ENCODE measurements at regions not wholly inside any gene's neighbourhood (a gene's known extent, or its start where the extent isn't known, plus 50 kb on each side); places are given as distances from the start of the nearest gene placed in this dataset.
"Not testable (repeated sequence)": the region's sequence is repeated elsewhere in the genome, so short reads cannot be mapped to it uniquely, and the experiment has no call there.

DNA sequence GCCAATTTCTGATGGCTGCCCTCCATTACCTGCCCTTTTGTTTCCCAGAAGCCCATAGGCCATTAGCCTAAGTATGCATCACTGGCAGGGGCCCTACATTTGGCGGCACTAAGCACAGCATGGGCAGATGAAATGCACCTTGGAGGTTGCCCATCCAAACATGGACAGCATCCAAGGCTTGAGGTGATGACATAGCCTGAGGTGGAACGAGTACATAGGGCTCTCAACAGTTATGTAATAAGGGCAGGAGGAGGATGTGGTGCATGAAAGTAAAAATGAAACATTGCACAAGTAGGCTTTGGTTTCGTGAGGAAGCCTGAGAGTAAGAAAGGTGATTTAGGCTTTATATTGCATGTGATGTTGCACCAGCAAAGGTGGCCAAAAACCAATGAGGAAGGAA is 148.1 kb downstream of the FAM76B start:
- no peak for DNase-seq

DNA sequence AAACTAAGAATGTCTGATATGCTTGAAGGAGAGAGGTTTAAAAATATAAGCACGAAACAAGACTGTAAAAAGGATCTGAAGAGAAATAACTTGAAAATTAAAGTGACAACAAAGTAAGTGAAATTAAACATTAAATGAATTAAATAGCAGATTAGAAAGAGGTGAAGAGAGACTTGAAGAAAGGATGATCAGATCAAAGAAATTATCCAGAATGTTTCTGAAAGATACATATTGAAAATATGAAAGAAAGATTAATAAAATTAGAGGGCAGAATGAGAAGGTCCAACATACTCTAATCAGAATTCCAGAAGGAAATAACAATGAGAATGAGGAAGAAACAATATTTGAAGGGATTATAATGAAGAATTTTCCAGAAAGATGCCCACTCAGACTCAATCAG is 151.1 kb downstream of the FAM76B start:
- no peak for DNase-seq

DNA sequence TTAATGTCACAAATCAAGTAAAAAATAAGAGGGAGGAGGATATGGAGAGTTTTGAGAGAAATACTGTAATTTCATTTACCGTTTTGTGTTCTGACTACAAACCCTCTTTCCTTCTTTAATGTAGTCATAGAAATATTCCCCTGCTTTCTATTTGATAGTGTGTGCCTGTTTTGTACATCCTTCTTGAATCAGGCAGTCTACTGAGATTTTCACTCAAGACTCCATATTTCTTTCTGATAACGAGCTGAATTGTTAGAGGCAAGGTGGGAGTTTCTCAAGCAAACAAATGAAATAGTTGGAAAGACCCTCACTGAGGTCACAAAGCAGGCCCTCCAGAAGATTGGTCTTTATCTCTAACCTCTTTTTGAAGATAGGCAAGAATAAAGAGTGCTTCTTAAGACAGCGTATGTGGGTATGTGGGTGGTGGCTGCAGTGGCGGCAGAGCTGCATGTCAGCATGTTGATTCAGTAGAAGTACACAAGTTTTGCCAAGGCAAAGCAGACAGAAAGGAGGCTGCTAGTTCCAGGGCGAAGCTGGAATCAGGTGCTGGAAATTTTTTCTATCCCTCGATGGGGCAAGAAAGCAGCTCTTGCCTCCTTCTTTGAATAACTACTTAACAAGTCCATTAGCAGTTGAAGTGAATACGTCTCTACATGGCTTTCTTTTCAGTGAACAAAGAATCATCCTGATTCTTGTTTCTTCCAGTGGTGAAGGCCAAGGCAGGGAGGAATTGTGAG is 164.2 kb downstream of the FAM76B start:
- DNase-seq: no peak

DNA sequence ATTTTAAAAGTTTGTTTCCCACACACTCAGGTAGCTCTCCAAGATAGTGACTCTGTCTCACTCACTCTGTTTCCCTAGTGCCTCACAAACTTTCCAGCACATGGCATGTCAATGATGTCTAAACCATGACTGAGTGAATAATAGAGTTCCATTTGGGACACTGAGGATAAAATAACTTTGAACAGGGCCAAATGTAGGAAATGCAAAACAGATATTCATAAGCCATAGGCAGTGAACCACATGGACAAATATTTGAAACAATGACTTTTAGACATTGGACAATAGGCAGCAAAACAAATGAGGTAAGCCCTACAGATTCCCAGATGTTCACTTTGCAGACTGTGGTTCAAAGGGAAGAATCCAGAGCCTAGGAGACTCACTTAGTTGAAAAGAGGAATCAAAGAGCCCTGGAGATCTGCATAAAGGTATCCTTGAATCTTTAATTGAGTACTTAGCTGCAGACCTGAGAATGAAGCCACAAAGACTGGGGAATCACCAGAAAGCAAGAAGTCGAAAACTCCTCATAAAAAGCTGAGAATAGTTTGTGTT is 173.3 kb downstream of the FAM76B start:
- DNase-seq: no peak

DNA sequence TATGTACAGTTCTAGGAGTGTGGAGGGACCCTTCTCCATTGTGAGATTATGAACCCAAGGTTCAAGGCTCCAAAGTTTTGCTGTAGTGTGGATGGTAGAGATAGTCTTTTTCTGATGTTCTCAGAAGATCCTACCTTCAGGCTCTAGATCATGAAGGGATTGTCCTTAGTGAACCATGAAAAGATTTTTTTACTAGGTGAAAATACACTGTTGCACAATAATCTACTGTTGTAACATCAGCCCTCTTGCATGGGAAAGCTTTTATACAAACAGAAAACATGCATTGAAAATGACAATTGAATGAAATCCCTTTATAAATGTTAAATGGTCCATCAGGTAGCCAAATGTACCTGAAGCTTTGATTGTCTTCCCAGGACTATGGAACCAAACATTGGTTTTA is 177.8 kb downstream of the FAM76B start:
- no peak for DNase-seq

DNA sequence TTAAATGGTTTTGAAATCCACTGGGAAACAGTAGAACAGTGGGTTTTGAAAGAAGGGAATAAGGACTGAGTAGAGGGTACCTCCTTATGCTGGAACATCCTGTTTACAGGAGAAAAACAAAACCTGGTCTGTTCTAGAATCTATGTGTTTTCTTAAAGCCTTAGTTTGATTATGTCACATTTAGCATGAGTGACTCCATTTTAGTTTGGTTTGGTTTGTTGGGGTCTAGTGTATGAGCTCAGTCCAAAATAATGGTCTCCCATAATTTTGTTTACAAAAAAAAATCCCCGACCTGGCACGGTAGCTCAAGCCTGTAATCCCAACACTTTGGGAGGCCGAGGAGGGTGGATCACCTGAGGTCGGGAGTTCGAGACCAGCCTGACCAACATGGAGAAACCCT is 179.4 kb downstream of the FAM76B start:
- not testable (repeated sequence) for DNase-seq

DNA sequence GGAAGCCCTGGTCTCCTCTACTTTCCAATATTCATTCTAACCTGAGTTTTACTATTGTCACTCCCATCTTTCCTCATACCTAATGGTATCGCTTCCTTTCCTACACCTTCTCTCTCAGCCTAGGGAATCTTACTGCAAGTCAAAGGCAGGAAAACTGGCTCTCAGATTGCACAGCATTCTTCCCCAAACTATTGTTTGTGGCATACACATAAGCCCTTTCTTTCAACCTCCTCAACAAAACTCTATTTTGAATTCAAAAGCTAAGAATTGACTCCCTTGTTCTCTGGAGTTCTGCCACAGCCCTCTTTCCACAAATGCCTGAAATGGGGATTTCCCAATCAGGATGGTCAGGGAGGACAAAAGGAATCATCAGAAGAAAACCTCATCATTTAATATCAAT is 181.5 kb downstream of the FAM76B start:
- no peak for DNase-seq

DNA sequence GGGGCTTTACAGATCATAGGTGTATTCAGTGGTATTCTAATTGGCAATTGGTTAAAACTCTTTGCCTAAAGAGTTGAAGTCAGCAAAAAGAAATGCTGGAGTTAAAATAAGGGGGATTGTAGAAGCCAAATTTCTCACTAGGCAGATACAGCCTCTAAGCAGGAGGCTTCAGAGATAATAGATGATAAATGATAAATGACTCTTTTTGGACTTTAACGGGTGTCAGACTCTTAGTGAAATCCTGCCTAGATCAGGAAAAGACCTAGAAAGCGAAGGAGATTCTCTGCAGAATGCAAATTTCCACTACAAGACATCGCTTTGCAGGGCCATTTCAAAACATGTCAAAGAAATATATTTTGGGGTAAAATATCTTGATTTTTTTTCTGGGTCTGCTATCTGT is 182.8 kb downstream of the FAM76B start:
- DNase-seq: no peak

DNA sequence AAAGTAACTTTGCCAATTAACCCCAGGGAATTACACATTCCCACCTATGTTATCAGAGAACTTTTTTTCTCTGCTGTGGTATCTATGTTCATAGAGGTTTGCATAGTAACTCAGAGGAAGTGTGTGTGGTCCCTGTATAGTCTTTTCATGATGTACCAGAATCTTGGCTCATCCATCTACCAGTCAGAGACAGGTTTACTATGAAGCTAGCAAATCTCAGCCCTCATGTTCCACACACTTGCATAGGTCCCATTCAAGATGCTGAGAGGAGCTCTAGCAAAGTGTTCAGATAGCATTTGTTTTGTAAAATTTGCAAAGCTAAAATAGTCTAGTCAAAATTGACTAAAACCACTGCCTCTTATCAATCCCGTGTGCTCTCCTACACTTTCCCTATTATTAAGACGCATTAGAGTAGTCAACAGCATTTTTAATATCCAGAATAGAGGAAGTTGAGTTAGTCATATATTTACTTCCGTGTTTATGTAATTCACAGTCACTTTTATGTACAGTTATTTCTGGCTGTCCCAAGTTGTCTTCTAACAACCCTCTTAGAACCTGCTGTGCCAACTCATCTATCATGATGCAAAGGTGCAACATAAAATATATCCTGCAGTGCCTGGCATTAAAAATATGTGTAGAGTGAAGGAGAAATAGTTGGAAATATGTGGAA is 184.2 kb downstream of the FAM76B start:
- DNase-seq: no peak

DNA sequence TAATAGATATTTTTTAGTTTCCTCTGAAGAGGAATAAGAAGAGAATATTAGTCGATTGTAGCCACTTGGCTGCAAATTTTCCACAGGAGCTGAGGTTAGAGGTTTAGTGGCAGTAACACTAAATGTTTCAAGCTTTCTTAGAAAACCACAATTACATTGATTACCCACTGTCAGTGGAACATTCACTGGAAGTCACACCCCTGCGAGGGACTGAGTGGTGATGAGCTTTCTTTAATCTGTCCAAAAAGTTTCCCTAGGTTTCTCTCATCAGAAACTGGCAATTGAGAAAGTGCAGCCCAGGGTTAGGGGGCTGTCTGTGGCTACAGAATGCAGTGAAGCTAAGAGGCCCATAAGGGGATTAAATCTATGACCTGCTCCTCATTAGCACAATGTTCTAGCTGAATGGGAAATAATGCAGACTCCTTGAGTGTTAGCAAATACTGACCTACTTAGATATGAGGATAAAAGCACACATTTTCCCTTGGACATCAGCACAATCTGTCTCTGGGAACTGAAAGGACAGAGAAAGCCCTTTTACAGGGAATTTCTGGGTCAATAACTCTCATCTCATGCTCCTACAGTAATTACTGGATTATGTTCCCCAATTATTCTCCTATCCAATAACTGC is 189.5 kb downstream of the FAM76B start:
- no peak for DNase-seq

DNA sequence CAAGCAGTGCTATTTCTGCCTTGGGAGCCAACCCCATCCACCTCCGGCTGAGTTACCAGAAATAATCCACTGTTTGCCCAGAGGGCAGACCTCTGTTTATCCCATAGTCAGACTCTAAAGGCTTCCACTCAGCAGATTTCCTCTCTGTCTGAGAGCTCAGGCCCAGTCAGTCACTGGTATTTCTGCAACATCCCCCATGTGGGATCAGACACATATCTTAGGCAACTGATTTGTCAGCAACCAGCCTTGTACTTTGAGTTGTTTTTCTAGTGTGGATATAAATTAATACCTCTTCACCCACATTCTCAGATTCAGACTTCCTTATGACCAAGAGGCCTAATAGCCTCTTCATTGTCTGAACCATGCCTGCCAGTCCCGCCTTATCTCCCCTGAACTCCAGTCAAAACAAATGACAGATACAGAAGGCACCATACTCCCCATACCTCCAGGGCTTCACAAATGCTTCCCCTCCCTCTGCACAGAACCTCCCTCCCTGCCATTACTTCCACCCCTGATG is 193.6 kb downstream of the FAM76B start:
- no peak for DNase-seq

DNA sequence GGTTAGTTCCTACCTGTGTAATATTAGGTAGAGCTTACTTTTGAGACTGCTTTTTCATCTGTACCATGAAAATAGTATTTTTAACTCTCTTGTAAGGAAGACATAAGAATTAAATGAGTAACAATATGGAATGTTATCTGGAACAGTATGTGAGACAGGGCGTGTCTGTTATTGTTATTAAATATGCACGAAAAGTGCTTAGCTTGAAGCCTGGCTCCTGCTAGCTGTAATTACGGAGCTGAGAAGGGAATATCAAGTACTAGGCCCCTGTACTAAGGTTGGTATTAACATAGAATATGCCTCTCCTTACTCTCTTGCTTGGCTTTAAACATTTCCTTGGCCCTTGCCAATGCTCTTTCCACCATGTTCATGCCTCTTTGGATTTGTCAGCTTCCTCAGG is 194.0 kb downstream of the FAM76B start:
- no peak for DNase-seq

DNA sequence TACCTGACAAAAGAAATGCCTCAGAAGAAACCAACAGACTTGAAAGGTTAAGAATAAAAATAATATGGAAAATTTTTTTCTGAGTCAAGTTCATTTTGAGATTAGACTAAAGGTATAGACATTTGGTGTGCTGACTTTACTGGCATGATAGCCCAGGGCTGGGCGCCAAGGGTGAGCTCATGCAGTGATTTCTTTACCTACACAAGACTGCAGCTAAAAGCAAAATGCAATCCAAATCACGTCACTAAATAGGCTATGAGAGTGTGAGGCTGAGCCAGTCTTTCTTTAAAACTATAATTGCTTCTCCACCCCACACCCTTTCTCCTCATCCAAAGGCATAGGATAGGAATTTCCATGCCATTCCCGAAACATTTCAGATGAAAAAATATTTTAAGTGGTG is 196.5 kb downstream of the FAM76B start:
- DNase-seq: no peak

DNA sequence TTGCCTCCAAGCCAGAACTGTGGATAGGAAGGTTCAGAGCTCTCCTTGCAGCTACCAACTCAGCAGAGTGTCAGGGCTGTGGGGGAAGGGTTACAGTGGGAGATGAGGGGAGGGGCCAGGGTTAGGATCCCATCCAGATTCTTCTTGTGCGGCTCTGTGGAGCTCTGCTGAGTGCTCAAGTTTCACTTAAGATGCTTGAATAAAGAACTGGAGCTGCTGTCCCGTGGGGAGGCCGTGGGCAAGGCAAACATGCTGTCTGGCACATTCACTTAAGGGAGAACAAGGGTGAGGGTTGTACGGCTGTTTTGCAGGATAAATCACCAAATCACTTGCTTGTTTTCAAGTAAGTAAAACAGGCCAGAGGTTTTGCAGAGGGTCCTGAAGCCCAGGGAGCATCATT is 197.1 kb downstream of the FAM76B start:
- DNase-seq: no peak

DNA sequence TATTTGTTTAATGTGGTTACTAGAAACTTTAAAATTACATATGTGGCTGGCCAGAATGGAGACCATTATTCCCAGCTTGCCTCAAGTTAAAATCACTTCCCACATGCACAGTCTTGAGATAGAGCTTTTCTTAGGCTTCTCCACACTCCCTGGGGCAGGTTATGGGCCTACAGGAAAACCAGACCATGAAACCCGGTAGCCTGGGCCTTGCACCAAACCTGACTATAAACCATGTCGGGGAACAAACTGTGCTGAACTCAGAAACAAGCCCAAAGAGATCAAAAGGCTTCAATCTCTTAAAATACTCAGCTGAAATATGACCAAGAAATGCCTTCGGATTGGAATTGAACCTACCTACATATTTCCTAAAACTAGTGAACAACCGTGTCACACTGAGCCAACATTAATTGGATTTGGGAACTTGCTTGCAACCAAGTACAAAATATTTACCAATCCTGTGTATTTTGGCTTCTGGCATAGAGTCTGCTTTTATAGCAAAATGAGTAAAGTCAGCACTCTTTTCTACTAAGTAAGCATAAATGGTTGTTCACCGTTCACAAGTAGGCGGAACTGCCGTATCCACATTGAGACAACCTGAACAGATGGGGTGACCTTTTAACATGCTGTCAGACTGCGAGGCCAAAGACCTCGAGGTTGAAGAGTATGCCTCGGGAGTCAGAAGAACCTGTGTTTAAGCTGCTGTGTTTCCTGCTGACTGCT is 199.5 kb downstream of the FAM76B start:
- DNase-seq: no peak

DNA sequence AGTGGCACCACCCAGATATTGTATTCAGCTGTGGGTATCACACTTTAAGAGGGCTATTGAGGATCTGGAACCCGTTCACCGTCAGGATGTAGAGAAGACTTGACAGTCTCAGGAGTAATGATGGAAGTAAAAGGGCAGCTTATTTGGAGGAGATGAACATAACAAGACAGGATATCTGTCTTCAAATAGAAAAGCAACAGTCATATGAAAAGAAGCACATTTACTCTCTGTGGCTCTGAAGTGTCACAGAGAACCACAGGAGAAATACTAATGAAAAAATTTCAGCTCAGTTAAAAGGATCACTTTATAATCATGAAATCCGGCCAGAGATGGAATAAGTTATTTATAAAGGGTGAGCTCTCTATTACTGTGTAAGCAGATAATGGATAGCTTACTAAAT is 200.8 kb downstream of the FAM76B start:
- no peak for DNase-seq

DNA sequence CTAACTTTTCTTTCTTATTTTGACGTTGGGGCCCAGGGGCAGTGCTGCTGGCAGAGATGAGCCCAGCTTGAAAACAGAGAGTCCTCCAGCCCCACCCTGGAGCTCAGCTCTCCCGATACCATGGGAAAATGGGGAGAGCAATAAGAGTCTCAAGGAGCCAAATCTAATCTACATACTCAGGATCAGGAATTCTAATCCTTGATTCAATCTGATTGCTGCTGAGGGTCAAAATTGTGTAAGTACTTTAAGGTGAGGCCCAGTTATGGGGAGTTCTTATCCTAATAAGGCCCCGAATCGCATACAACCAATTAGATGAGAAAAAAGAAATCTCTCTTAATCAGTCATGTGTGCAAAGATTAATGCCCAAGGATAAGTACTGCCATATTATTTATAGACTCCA is 202.9 kb downstream of the FAM76B start:
- no peak for DNase-seq

DNA sequence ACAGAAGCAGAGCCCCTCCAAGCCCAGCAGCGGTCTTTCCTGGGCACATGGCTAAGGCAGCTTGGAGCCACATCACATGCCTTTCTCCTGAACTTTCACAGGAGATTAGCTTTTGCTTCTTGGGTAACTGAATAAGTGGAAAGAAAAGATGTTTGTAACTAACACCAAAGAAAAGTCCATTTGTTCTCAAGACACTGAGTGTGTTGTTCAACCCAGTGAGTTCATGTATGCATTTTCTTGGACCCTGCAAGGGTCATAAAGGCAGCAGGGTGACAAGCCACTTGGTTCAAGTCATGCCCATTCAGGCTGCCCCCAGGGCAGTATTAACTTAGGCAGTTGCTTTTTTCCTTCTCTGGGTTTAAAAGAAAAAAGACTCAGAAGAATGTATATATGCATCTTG is 203.4 kb downstream of the FAM76B start:
- DNase-seq: no peak

DNA sequence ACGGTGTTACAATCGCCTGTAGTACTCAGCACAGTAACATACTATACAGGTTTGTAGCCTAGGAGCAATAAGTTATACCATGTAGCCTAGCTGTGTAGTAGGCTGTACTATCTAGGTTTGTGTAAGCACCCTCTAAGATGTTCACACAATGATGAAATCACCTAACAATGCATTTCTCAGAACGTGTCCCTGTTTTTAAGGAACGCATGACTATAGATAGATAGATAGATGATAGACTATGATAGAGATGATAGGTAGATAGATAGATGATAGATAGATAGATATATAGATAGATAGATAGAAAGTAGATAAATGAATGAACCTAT is 203.9 kb downstream of the FAM76B start:
- DNase-seq: no peak

DNA sequence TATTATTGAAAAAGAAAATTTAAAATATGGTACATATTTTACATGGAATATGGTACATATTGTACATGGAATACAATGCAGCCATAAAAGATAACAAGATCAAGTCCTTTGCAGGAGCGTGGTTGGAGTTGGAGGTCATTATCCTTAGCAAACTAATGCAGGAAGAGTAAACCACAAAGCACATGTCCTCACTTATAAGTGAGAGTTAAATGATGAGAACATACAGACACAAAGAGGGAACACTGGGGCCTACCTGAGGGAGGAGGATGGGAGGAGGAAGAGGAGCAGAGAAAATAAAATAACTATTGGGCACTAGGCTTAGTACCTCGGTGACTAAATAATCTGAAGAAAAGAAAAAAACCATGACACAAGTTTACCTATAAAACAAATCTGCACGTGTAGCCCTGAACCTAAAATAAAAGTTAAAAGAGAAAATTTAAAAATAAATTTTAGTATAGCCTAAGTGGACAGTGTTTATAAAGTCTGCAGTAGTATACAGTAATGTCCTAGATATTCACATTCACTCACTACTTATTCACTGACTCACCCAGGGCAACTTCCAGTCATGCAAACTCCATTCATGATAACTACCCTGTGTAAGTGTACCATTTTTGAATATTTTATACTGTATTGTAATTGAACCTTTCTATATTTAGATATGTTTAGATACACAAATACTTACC is 204.4 kb downstream of the FAM76B start:
- no peak for DNase-seq

DNA sequence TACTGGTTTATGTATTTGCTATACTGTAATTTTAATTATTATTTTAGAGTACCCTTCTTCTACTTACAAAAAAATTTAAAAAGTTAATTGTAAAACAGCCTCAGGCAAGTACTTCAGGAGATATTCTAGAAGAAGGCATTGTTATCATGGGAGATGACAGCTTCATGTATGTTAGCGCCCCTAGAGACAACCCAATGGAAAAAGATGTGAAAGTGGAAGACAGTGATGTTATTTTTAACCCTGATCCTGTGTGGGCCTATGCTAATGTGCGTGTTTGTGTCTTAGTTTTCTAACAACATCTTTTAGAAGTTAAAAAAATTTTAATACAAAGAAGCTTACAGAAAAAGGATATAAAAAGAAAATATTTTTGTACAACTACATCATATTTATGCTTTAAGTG is 205.0 kb downstream of the FAM76B start:
- no peak for DNase-seq

DNA sequence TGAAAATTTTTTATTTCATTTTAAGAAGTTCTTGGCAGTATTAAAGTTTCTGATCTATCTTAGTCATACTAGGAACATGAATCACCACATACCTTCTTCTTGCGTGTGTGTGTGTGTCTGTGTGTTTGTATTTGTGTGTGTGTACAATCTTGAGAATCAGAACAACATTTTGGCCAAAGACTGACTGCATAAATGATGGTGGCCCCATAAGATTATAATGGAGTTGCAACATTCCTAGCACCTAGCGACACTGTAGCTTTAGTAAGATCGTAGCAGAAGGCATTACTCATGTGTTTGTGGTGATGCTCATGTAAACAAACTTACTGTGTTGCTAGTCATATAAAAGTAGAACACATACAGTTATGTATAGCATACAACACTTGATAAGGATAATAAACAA is 205.4 kb downstream of the FAM76B start:
- no peak for DNase-seq

Data from activated T-cell treated with anti-CD3 and anti-CD28 coated beads, Interleukin-2, amount 50 U/mL, for 1 hour (primary cell).